ENCODE measurements at regions not wholly inside any gene's neighbourhood (a gene's known extent, or its start where the extent isn't known, plus 50 kb on each side); places are given as distances from the start of the nearest gene placed in this dataset.

- Mint-ChIP-seq H3K36me3 (ENCODE audit: low read depth) (no peaks in the 10 kb centered on the region), H3K4me1 (ENCODE audit: low read depth) (no peaks in the 10 kb centered on the region), H3K9me3 (no peaks in the 10 kb centered on the region), H3K27ac (no peak overlapping the region), H3K27me3 (ENCODE audit: low read depth) (no peaks in the 10 kb centered on the region), H3K4me3 (no peak overlapping the region)
- DNase-seq (ENCODE audit: low spot score) = no peak
These were observed 166.0 kb upstream of the CDH13 start for GRCh38 chr16:82460766-82461165.

- H3K9me3 Mint-ChIP-seq = no peaks in the 10 kb centered on the region
- DNase-seq (ENCODE audit: low spot score) = no peak
- H3K36me3 Mint-ChIP-seq (ENCODE audit: low read depth) = no peaks in the 10 kb centered on the region
- H3K4me1 Mint-ChIP-seq (ENCODE audit: low read depth) = no peaks in the 10 kb centered on the region
- no peak overlapping the region for H3K4me3 Mint-ChIP-seq
- no peak overlapping the region for H3K27ac Mint-ChIP-seq
- H3K27me3 Mint-ChIP-seq (ENCODE audit: low read depth) = no peaks in the 10 kb centered on the region
These were observed 167.1 kb upstream of the CDH13 start for GRCh38 chr16:82459580-82460256.

- DNase-seq (ENCODE audit: low spot score) = peak; percentile 11
- no peak overlapping the region for H3K4me3 Mint-ChIP-seq
- no peaks in the 10 kb centered on the region for H3K27me3 Mint-ChIP-seq (ENCODE audit: low read depth)
- H3K4me1 Mint-ChIP-seq (ENCODE audit: low read depth) = no peaks in the 10 kb centered on the region
- no peaks in the 10 kb centered on the region for H3K36me3 Mint-ChIP-seq (ENCODE audit: low read depth)
- no peak overlapping the region for H3K27ac Mint-ChIP-seq
- H3K9me3 Mint-ChIP-seq = no peaks in the 10 kb centered on the region
These were observed 170.1 kb upstream of the CDH13 start for GRCh38 chr16:82456683-82457082.

GRCh38 chr16:82454566-82454965 is 172.2 kb upstream of the CDH13 start:
- Mint-ChIP-seq H3K36me3 (ENCODE audit: low read depth) (no peaks in the 10 kb centered on the region), H3K27me3 (ENCODE audit: low read depth) (no peaks in the 10 kb centered on the region), H3K9me3 (no peaks in the 10 kb centered on the region), H3K27ac (no peak overlapping the region), H3K4me3 (no peak overlapping the region), H3K4me1 (ENCODE audit: low read depth) (no peaks in the 10 kb centered on the region)
- no peak for DNase-seq (ENCODE audit: low spot score)

GRCh38 chr16:82454152-82454551 is 172.6 kb upstream of the CDH13 start:
- H3K27ac Mint-ChIP-seq = no peak overlapping the region
- H3K27me3 Mint-ChIP-seq (ENCODE audit: low read depth) = no peaks in the 10 kb centered on the region
- H3K4me3 Mint-ChIP-seq = no peak overlapping the region
- no peak for DNase-seq (ENCODE audit: low spot score)
- H3K36me3 Mint-ChIP-seq (ENCODE audit: low read depth) = no peaks in the 10 kb centered on the region
- no peaks in the 10 kb centered on the region for H3K9me3 Mint-ChIP-seq
- no peaks in the 10 kb centered on the region for H3K4me1 Mint-ChIP-seq (ENCODE audit: low read depth)

GRCh38 chr16:82452004-82452756 is 174.6 kb upstream of the CDH13 start:
- H3K27me3 Mint-ChIP-seq (ENCODE audit: low read depth) = no peaks in the 10 kb centered on the region
- no peaks in the 10 kb centered on the region for H3K4me1 Mint-ChIP-seq (ENCODE audit: low read depth)
- H3K9me3 Mint-ChIP-seq = no peaks in the 10 kb centered on the region
- no peak overlapping the region for H3K27ac Mint-ChIP-seq
- DNase-seq (ENCODE audit: low spot score) = no peak
- H3K4me3 Mint-ChIP-seq = no peak overlapping the region
- no peaks in the 10 kb centered on the region for H3K36me3 Mint-ChIP-seq (ENCODE audit: low read depth)

- no peak for DNase-seq (ENCODE audit: low spot score)
- no peak overlapping the region for H3K27ac Mint-ChIP-seq
- H3K4me3 Mint-ChIP-seq = no peak overlapping the region
- H3K4me1 Mint-ChIP-seq (ENCODE audit: low read depth) = no peaks in the 10 kb centered on the region
- H3K27me3 Mint-ChIP-seq (ENCODE audit: low read depth) = no peaks in the 10 kb centered on the region
- no peaks in the 10 kb centered on the region for H3K36me3 Mint-ChIP-seq (ENCODE audit: low read depth)
- no peaks in the 10 kb centered on the region for H3K9me3 Mint-ChIP-seq
These were observed 175.3 kb upstream of the CDH13 start for GRCh38 chr16:82451449-82451848.

GRCh38 chr16:82440336-82440735 is 186.4 kb upstream of the CDH13 start:
- no peaks in the 10 kb centered on the region for H3K27me3 Mint-ChIP-seq (ENCODE audit: low read depth)
- no peaks in the 10 kb centered on the region for H3K4me1 Mint-ChIP-seq (ENCODE audit: low read depth)

GRCh38 chr16:82439678-82440293 is 187.0 kb upstream of the CDH13 start:
- Mint-ChIP-seq H3K4me3 (no peak overlapping the region), H3K36me3 (ENCODE audit: low read depth) (no peaks in the 10 kb centered on the region), H3K27ac (no peak overlapping the region), H3K4me1 (ENCODE audit: low read depth) (no peaks in the 10 kb centered on the region), H3K9me3 (no peaks in the 10 kb centered on the region), H3K27me3 (ENCODE audit: low read depth) (no peaks in the 10 kb centered on the region)
- no peak for DNase-seq (ENCODE audit: low spot score)

More at GRCh38 chr16:82440336-82440735, 186.4 kb upstream of the CDH13 start:
- DNase-seq (ENCODE audit: low spot score) = no peak
- no peak overlapping the region for H3K4me3 Mint-ChIP-seq
- no peaks in the 10 kb centered on the region for H3K9me3 Mint-ChIP-seq
- no peak overlapping the region for H3K27ac Mint-ChIP-seq
- H3K36me3 Mint-ChIP-seq (ENCODE audit: low read depth) = no peaks in the 10 kb centered on the region

GRCh38 chr16:82433042-82433441 is 193.7 kb upstream of the CDH13 start:
- H3K9me3 Mint-ChIP-seq = no peaks in the 10 kb centered on the region
- no peaks in the 10 kb centered on the region for H3K27me3 Mint-ChIP-seq (ENCODE audit: low read depth)
- no peaks in the 10 kb centered on the region for H3K36me3 Mint-ChIP-seq (ENCODE audit: low read depth)
- H3K4me1 Mint-ChIP-seq (ENCODE audit: low read depth) = no peaks in the 10 kb centered on the region
- no peak for DNase-seq (ENCODE audit: low spot score)
- no peak overlapping the region for H3K27ac Mint-ChIP-seq
- no peak overlapping the region for H3K4me3 Mint-ChIP-seq

GRCh38 chr16:82432261-82432660 is 194.5 kb upstream of the CDH13 start:
- Mint-ChIP-seq H3K9me3 (no peaks in the 10 kb centered on the region), H3K27ac (no peak overlapping the region), H3K27me3 (ENCODE audit: low read depth) (no peaks in the 10 kb centered on the region), H3K36me3 (ENCODE audit: low read depth) (no peaks in the 10 kb centered on the region), H3K4me1 (ENCODE audit: low read depth) (no peaks in the 10 kb centered on the region), H3K4me3 (no peak overlapping the region)
- DNase-seq (ENCODE audit: low spot score) = no peak

GRCh38 chr16:82425661-82426060 is 201.1 kb upstream of the CDH13 start:
- H3K4me1 Mint-ChIP-seq (ENCODE audit: low read depth) = no peaks in the 10 kb centered on the region
- no peaks in the 10 kb centered on the region for H3K9me3 Mint-ChIP-seq
- no peak overlapping the region for H3K27ac Mint-ChIP-seq
- no peak overlapping the region for H3K4me3 Mint-ChIP-seq
- peaks cover 3% of the 10 kb centered on the region for H3K27me3 Mint-ChIP-seq (ENCODE audit: low read depth)
- DNase-seq (ENCODE audit: low spot score) = no peak
- no peaks in the 10 kb centered on the region for H3K36me3 Mint-ChIP-seq (ENCODE audit: low read depth)

GRCh38 chr16:82421851-82422250 is 204.9 kb upstream of the CDH13 start:
- H3K9me3 Mint-ChIP-seq = no peaks in the 10 kb centered on the region
- H3K36me3 Mint-ChIP-seq (ENCODE audit: low read depth) = no peaks in the 10 kb centered on the region
- no peak overlapping the region for H3K27ac Mint-ChIP-seq
- DNase-seq (ENCODE audit: low spot score) = no peak
- no peaks in the 10 kb centered on the region for H3K4me1 Mint-ChIP-seq (ENCODE audit: low read depth)
- peaks cover 3% of the 10 kb centered on the region for H3K27me3 Mint-ChIP-seq (ENCODE audit: low read depth)
- H3K4me3 Mint-ChIP-seq = no peak overlapping the region

GRCh38 chr16:82419332-82419731 is 207.4 kb upstream of the CDH13 start:
- DNase-seq (ENCODE audit: low spot score) = no peak
- Mint-ChIP-seq H3K4me3 (no peak overlapping the region), H3K27ac (no peak overlapping the region), H3K4me1 (ENCODE audit: low read depth) (no peaks in the 10 kb centered on the region), H3K36me3 (ENCODE audit: low read depth) (no peaks in the 10 kb centered on the region), H3K9me3 (no peaks in the 10 kb centered on the region), H3K27me3 (ENCODE audit: low read depth) (no peaks in the 10 kb centered on the region)
